GM19397 (cell line): ENCODE measurements at regions not wholly inside any gene's neighbourhood (a gene's known extent, or its start where the extent isn't known, plus 50 kb on each side); places are given as distances from the start of the nearest gene placed in this dataset.
"Not testable (repeated sequence)": the region's sequence is repeated elsewhere in the genome, so short reads cannot be mapped to it uniquely, and the experiment has no call there.

Experiments
- ATAC-seq: cut with Tn5 transposase; IDR thresholded peaks from one replicate; pipeline ENCODE4 v1.9.1; 2021; ENCODE audit warnings: mild to moderate bottlenecking, moderate library complexity; ENCODE audit not compliant: unreplicated experiment

GRCh38 chr6:106749609-106750008, 120.2 kb downstream of the QRSL1 start:
- ATAC-seq, result no peak

- ATAC-seq, result no peak
Observed at GRCh38 chr6:106748547-106749207, 119.3 kb downstream of the QRSL1 start.

- ATAC-seq, result no peak
Observed at GRCh38 chr6:106747139-106747538, 117.8 kb downstream of the QRSL1 start.

- ATAC-seq, result no peak
Observed at GRCh38 chr6:106746652-106747051, 117.3 kb downstream of the QRSL1 start.

- no peak for ATAC-seq
Observed at GRCh38 chr6:106745824-106746582, 116.6 kb downstream of the QRSL1 start.

- no peak for ATAC-seq
Observed at GRCh38 chr6:106745197-106745770, 115.9 kb downstream of the QRSL1 start.

GRCh38 chr6:106744781-106745180, 115.4 kb downstream of the QRSL1 start:
- no peak for ATAC-seq

- ATAC-seq, result not testable (repeated sequence)
Observed at GRCh38 chr6:106744029-106744428, 114.7 kb downstream of the QRSL1 start.

- ATAC-seq, result no peak
Observed at GRCh38 chr6:106743612-106744011, 114.2 kb downstream of the QRSL1 start.

- no peak for ATAC-seq
Observed at GRCh38 chr6:106740287-106740686, 110.9 kb downstream of the QRSL1 start.

GRCh38 chr6:106739387-106739786, 110.0 kb downstream of the QRSL1 start:
- no peak for ATAC-seq

- no peak for ATAC-seq
Observed at GRCh38 chr6:106736502-106736901, 107.1 kb downstream of the QRSL1 start.

GRCh38 chr6:106735828-106736227, 106.5 kb downstream of the QRSL1 start:
- ATAC-seq, result no peak

- ATAC-seq, result no peak
Observed at GRCh38 chr6:106735136-106735633, 105.8 kb downstream of the QRSL1 start.

- no peak for ATAC-seq
Observed at GRCh38 chr6:106733386-106733785, 104.0 kb downstream of the QRSL1 start.

GRCh38 chr6:106732376-106732940, 103.1 kb downstream of the QRSL1 start:
- no peak for ATAC-seq

- no peak for ATAC-seq
Observed at GRCh38 chr6:106731843-106732160, 102.4 kb downstream of the QRSL1 start.

GRCh38 chr6:106731144-106731842, 101.9 kb downstream of the QRSL1 start:
- ATAC-seq, result no peak

GRCh38 chr6:106730718-106731117, 101.3 kb downstream of the QRSL1 start:
- no peak for ATAC-seq

- no peak for ATAC-seq
Observed at GRCh38 chr6:106730264-106730663, 100.9 kb downstream of the QRSL1 start.

- ATAC-seq, result no peak
Observed at GRCh38 chr6:106729841-106730240, 100.5 kb downstream of the QRSL1 start.
